GM12865 (cell line): ENCODE measurements at regions not wholly inside any gene's neighbourhood (a gene's known extent, or its start where the extent isn't known, plus 50 kb on each side); places are given as distances from the start of the nearest gene placed in this dataset.

Source experiments
- DNase-seq: peaks from one replicate; pipeline ENCODE4 v3.0.0; 2010; ENCODE audit warnings: low read depth
- H3K4me3 ChIP-seq: 2 replicates; pipeline ENCODE4 v1.5.1; 2011; ENCODE audit warnings: mild to moderate bottlenecking, low read depth, low read length, control low read depth
- CTCF ChIP-seq: IDR thresholded peaks from 2 replicates; pipeline ENCODE4 v1.5.1; 2011; ENCODE audit warnings: low read length, control low read depth, low read depth, inconsistent platforms; ENCODE audit not compliant: insufficient read depth; ENCODE audit errors: missing control alignments

GRCh38 chr16:6641091-6641490 is 691.6 kb upstream of the RBFOX1 start:
- TF ChIP-seq CTCF = no peak
- no peak for DNase-seq
- H3K4me3 ChIP-seq = no peak overlapping the region

GRCh38 chr16:6636457-6636856 is 696.2 kb upstream of the RBFOX1 start:
- no peak overlapping the region for H3K4me3 ChIP-seq
- no peak for TF ChIP-seq CTCF

GRCh38 chr16:6634151-6634550 is 698.5 kb upstream of the RBFOX1 start:
- TF ChIP-seq CTCF = no peak
- DNase-seq = no peak
- H3K4me3 ChIP-seq = no peak overlapping the region

More at GRCh38 chr16:6636457-6636856, 696.2 kb upstream of the RBFOX1 start:
- DNase-seq = no peak

GRCh38 chr16:6633456-6633855 is 699.2 kb upstream of the RBFOX1 start:
- H3K4me3 ChIP-seq = no peak overlapping the region
- DNase-seq = no peak
- TF ChIP-seq CTCF = no peak

GRCh38 chr16:6629110-6629509 is 703.5 kb upstream of the RBFOX1 start:
- no peak overlapping the region for H3K4me3 ChIP-seq
- no peak for TF ChIP-seq CTCF
- DNase-seq = no peak

GRCh38 chr16:6625606-6626005 is 707.0 kb upstream of the RBFOX1 start:
- no peak overlapping the region for H3K4me3 ChIP-seq
- TF ChIP-seq CTCF = no peak
- no peak for DNase-seq

- no peak for DNase-seq
- no peak overlapping the region for H3K4me3 ChIP-seq
- no peak for TF ChIP-seq CTCF
These were observed 713.8 kb upstream of the RBFOX1 start for GRCh38 chr16:6618874-6619273.
